Astrocyte (in vitro differentiated cells and primary cell): ENCODE measurements at regions not wholly inside any gene's neighbourhood (a gene's known extent, or its start where the extent isn't known, plus 50 kb on each side); places are given as distances from the start of the nearest gene placed in this dataset.

Source experiments
- EZH2 ChIP-seq: IDR thresholded peaks from 2 replicates; pipeline ENCODE4 v1.6.1; 2012; ENCODE audit warnings: mild to moderate bottlenecking, low read length, inconsistent platforms; ENCODE audit not compliant: insufficient read depth
- TF ChIP-seq, protein P1 (sequence below): IDR thresholded peaks from 2 replicates; pipeline ENCODE4 v1.5.1; 2011; ENCODE audit warnings: low read depth, mild to moderate bottlenecking, inconsistent platforms, low read length, moderate library complexity; ENCODE audit not compliant: insufficient read depth

DNA sequence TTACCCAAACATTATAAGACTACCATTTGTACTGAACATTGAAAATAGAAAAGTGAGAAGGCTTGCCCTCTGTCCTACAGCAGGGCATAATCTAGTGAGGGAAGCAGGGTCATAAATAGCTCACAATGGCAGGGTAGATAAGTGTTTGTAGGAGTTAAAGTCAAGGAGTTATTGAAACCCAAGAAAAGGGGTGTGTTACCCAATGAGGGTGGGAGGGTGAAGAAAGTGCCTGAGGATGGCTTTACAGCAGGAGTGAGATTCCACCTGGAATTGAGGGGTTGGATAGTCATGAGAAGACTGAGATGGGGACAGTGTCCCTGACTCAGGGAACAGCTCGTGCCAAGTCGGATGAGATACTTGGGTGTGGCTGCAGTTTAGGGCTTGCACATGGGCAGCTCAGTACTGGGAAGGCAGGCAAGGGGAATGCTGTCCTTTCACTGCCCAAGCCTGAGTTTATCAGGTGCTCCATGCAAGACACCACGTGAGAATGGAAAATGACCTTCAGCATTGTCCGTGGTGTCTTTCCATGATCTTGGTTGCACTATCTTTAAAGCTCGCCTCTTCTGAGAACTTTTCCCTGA lies 393.2 kb upstream of the MAF start:
- TF ChIP-seq, protein P1, sequence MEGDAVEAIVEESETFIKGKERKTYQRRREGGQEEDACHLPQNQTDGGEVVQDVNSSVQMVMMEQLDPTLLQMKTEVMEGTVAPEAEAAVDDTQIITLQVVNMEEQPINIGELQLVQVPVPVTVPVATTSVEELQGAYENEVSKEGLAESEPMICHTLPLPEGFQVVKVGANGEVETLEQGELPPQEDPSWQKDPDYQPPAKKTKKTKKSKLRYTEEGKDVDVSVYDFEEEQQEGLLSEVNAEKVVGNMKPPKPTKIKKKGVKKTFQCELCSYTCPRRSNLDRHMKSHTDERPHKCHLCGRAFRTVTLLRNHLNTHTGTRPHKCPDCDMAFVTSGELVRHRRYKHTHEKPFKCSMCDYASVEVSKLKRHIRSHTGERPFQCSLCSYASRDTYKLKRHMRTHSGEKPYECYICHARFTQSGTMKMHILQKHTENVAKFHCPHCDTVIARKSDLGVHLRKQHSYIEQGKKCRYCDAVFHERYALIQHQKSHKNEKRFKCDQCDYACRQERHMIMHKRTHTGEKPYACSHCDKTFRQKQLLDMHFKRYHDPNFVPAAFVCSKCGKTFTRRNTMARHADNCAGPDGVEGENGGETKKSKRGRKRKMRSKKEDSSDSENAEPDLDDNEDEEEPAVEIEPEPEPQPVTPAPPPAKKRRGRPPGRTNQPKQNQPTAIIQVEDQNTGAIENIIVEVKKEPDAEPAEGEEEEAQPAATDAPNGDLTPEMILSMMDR, result no peak
- TF ChIP-seq EZH2, result no peak
